HepG2 (cell line): ENCODE measurements at regions not wholly inside any gene's neighbourhood (a gene's known extent, or its start where the extent isn't known, plus 50 kb on each side); places are given as distances from the start of the nearest gene placed in this dataset.

ENCODE experiments used
- ATAC-seq: fragments of 200-7000 bp; cut with Tn5 transposase; 3 replicates; pipeline ENCODE4 v1.9.1; 2020; ENCODE audit warnings: mild to moderate bottlenecking, moderate library complexity
- BruUV-seq: library from RNA; stranded (reverse); fragments of 400-500 nt; replicated peaks from 2 replicates; lab custom pipeline; 2021; lab: Mats Ljungman, UMichigan
- CTCF ChIA-PET: fragments of 300-600 bp; formaldehyde crosslinking; extraction: SDS; loops from one replicate; lab custom pipeline; 2021; ENCODE audit warnings: low total read pairs, inconsistent platforms, low intra/inter-chr PET ratio; lab: Yijun Ruan, JAX
- POLR2A ChIA-PET: fragments of 350-600 bp; sonication (Branson Sonifier 250); formaldehyde crosslinking; loops from one replicate; lab custom pipeline; 2020; ENCODE audit warnings: antibody characterized with exemption, inconsistent platforms; lab: Yijun Ruan, JAX
- DNase-seq: peaks from one replicate; pipeline ENCODE4 v3.0.0-alpha.2; 2015; ENCODE audit warnings: low spot score
- FAIRE-seq: peaks from 3 replicates; lab custom pipeline; 2011; peaks lifted over from hg19 to GRCh38; lab: Jason Lieb, UNC
- H2AFZ ChIP-seq: one replicate; pipeline ENCODE4 v1.6.1; 2011; ENCODE audit warnings: low read length, inconsistent platforms
- H3K27ac ChIP-seq: fragments of 300-600 bp; 3 replicates; pipeline ENCODE4 v1.8.0; 2011; ENCODE audit warnings: mixed run types, mild to moderate bottlenecking, mixed read lengths, low read length, inconsistent platforms; ENCODE audit not compliant: insufficient read depth; ENCODE audit errors: extremely low read length
- H3K27me3 ChIP-seq, 2 experiments: fragments of 200-600 bp in 1 of 2; 2 replicates in 1 of 2; 3 replicates in 1 of 2; pipeline versions ENCODE4 v1.6.0 to v1.8.0; 2011; ENCODE audit warnings: low read length in 2 of 2, mild to moderate bottlenecking in 2 of 2, moderate library complexity in 2 of 2, inconsistent platforms in 1 of 2; ENCODE audit not compliant: insufficient read depth in 2 of 2, control insufficient read depth in 1 of 2
- H3K36me3 ChIP-seq, 2 experiments: fragments of 200-600 bp in 1 of 2; replicated peaks in 1 of 2; 2 replicates in 1 of 2; 3 replicates in 1 of 2; pipeline versions ENCODE4 v1.5.1 to v1.8.0; 2011; ENCODE audit warnings: low read length in 2 of 2, inconsistent platforms in 1 of 2; ENCODE audit not compliant: insufficient read depth in 2 of 2, control insufficient read depth in 1 of 2
- H3K4me1 ChIP-seq: 2 replicates; pipeline ENCODE4 v1.5.1; 2012; ENCODE audit warnings: low read length, inconsistent platforms; ENCODE audit not compliant: insufficient read depth
- H3K4me2 ChIP-seq: 2 replicates; pipeline ENCODE4 v1.6.0; 2011; ENCODE audit warnings: low read depth, low read length, inconsistent platforms
- H3K4me3 ChIP-seq, 3 experiments: fragments of 200-600 bp in 1 of 3; sonication (generic), shearing (Covaris generic) in 1 of 3; replicated peaks in 1 of 3; 2 replicates each; pipeline ENCODE4 v1.5.1; 2011 to 2016; ENCODE audit warnings: low read length in 3 of 3, inconsistent platforms in 2 of 3, low read depth in 2 of 3, mild to moderate bottlenecking in 2 of 3, control low read depth in 1 of 3, mixed read lengths in 1 of 3; ENCODE audit not compliant: insufficient read depth in 1 of 3
- H3K79me2 ChIP-seq: one replicate; pipeline ENCODE4 v1.6.1; 2011; ENCODE audit warnings: low read length, inconsistent platforms; ENCODE audit not compliant: insufficient read depth
- H3K9ac ChIP-seq: 2 replicates; pipeline ENCODE4 v1.6.0; 2011; ENCODE audit warnings: mild to moderate bottlenecking, low read depth, low read length, inconsistent platforms; ENCODE audit not compliant: insufficient read depth
- H3K9me3 ChIP-seq: 2 replicates; pipeline ENCODE4 v1.5.1; 2012; ENCODE audit warnings: mild to moderate bottlenecking, low read length
- H4K20me1 ChIP-seq: 2 replicates; pipeline ENCODE4 v1.6.0; 2011; ENCODE audit warnings: inconsistent platforms, mild to moderate bottlenecking, low read length, moderate library complexity; ENCODE audit not compliant: insufficient read depth
- BORCS8-MEF2B ChIP-seq: sonication (generic); formaldehyde crosslinking; IDR thresholded peaks from 2 replicates; pipeline ENCODE4 v1.8.0; 2022; ENCODE audit warnings: mild to moderate bottlenecking, missing genetic modification reagents
- DMTF1 ChIP-seq: sonication (generic); formaldehyde crosslinking; IDR thresholded peaks from 2 replicates; pipeline ENCODE4 v1.4.0; 2020; ENCODE audit warnings: mild to moderate bottlenecking, missing genetic modification reagents
- HIC2 ChIP-seq: sonication (generic); formaldehyde crosslinking; IDR thresholded peaks from 2 replicates; pipeline ENCODE4 v1.9.0; 2022; ENCODE audit warnings: low read depth, missing genetic modification reagents
- IRF2 ChIP-seq: IDR thresholded peaks from 2 replicates; pipeline ENCODE4 v1.6.1; 2018; ENCODE audit warnings: missing genetic modification reagents, missing compliant biosample characterization
- SNAPC5 ChIP-seq: sonication (generic); formaldehyde crosslinking; IDR thresholded peaks from 2 replicates; pipeline ENCODE4 v1.8.1; 2023; ENCODE audit warnings: mild to moderate bottlenecking, missing genetic modification reagents, borderline replicate concordance
- TEAD2 ChIP-seq: sonication (generic); formaldehyde crosslinking; IDR thresholded peaks from 2 replicates; pipeline ENCODE4 v1.9.0; 2021; ENCODE audit warnings: missing genetic modification reagents
- TRIM22 ChIP-seq: fragments of 450-650 bp; IDR thresholded peaks from 2 replicates; pipeline ENCODE4 v1.6.1; 2017
- ZNF580 ChIP-seq: IDR thresholded peaks from 2 replicates; pipeline ENCODE4 v1.6.1; 2016; ENCODE audit warnings: low read depth, borderline replicate concordance
- ZNF703 ChIP-seq: sonication (generic); formaldehyde crosslinking; IDR thresholded peaks from 2 replicates; pipeline ENCODE4 v1.5.1; 2020; ENCODE audit warnings: missing genetic modification reagents, mild to moderate bottlenecking, moderate library complexity, borderline replicate concordance
- ZNF878 ChIP-seq: sonication (generic); formaldehyde crosslinking; IDR thresholded peaks from 2 replicates; pipeline ENCODE4 v1.8.1; 2023; ENCODE audit warnings: mild to moderate bottlenecking, missing genetic modification reagents, moderate library complexity
- WGBS: methylation state at CpG from one replicate; pipeline ENCODE4 v1.1.6; 2017; ENCODE audit warnings: low lambda C conversion rate; 5-methylcytosine and 5-hydroxymethylcytosine counted together
- in situ Hi-C: cut with HindIII; loops from 2 replicates; pipeline ENCODE4 v1.10.0; 2017; ENCODE audit warnings: low pct_unique_long_range_greater_than_20kb; ENCODE audit not compliant: extremely low pct_ligation_motif_present
- intact Hi-C: fragments of 100-400 bp; cut with micrococcal nuclease; formaldehyde crosslinking; loops from one replicate; pipeline ENCODE4 v1.10.0; 2022; ENCODE audit not compliant: unreplicated experiment

DNA sequence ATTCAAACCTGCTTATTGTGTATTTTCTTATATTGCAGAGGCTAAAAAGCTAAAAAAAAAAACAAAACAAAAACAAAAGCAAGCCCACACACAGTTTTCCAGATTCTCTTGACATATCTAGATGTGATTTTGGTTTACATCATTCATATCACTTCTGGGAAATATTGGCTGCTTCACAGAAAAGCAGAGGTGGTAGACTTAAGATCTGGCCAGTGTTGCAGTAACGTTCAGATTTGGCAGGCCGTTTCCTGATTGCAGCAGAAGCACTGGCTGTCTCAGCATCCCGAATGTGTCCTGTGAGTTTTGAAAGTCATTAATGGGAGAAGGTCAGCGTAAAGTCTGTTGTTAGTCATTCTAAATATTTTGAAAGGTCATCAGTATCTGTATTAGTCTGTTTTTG, 2062.0 kb downstream of the ARAP2 start:
- ChIA-PET CTCF (no interaction called here), POLR2A (no interaction called here)
- DNase-seq (no peak), ATAC-seq (no peak), FAIRE-seq (no peak)
- no peak overlapping the region for H3K4me3 ChIP-seq
- no peaks in the 10 kb centered on the region; a peak in 1 of 5 replicates for H3K27me3 ChIP-seq
- H3K4me1 ChIP-seq = no peaks in the 10 kb centered on the region
- H3K9me3 ChIP-seq = peaks cover 23% of the 10 kb centered on the region
- no peak for TF ChIP-seq ZNF580 (CRISPR knock-in tag)
- no peak for TF ChIP-seq DMTF1 (CRISPR knock-in tag)
- TF ChIP-seq TEAD2 (CRISPR knock-in tag) = no peak
- no peak for TF ChIP-seq ZNF703 (CRISPR knock-in tag)
- no peak for TF ChIP-seq IRF2 (CRISPR knock-in tag)
- TF ChIP-seq TRIM22 = no peak
- TF ChIP-seq BORCS8-MEF2B (CRISPR knock-in tag) = no peak
- TF ChIP-seq ZNF878 (CRISPR knock-in tag) = no peak
- TF ChIP-seq SNAPC5 (CRISPR knock-in tag) = no peak
- no peak for TF ChIP-seq HIC2 (CRISPR knock-in tag)
- no peak overlapping the region for H3K4me2 ChIP-seq
- intact Hi-C loops = no loop called here
- H3K36me3 ChIP-seq = no peaks in the 10 kb centered on the region
- H3K79me2 ChIP-seq = no peaks in the 10 kb centered on the region
- H3K9ac ChIP-seq = no peak overlapping the region
- BruUV-seq = no TSS peak
- no peak overlapping the region for H3K27ac ChIP-seq
- in situ Hi-C loops = no loop called here
- no peak overlapping the region for H2AFZ ChIP-seq
- 7% methylated on average over 4 of the region's 4 CpGs for WGBS
- H4K20me1 ChIP-seq = no peaks in the 10 kb centered on the region
